GM18858 (cell line): ENCODE measurements at regions not wholly inside any gene's neighbourhood (a gene's known extent, or its start where the extent isn't known, plus 50 kb on each side); places are given as distances from the start of the nearest gene placed in this dataset.

Experiments
- ATAC-seq: cut with Tn5 transposase; IDR thresholded peaks from one replicate; pipeline ENCODE4 v1.9.1; 2021; ENCODE audit not compliant: unreplicated experiment

DNA sequence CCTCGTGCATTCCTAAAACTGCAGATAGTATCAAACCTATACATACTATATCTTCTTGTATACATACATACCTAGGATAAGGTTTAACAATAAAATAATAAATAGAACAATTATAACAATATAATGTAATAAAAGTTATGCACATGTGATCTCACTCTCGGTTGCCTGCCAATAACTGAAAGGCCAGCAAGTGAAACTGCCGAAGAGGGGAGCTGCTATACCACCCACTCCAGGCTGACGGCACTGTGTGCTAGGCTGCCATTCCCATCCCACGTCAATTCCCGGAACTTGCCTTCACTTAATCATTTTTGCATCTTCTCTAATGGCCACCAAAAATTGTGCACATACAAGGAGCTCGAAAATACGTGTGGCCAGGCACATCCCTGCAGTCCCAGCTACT, 451.1 kb upstream of the FAT1 start:
- ATAC-seq = no peak

DNA sequence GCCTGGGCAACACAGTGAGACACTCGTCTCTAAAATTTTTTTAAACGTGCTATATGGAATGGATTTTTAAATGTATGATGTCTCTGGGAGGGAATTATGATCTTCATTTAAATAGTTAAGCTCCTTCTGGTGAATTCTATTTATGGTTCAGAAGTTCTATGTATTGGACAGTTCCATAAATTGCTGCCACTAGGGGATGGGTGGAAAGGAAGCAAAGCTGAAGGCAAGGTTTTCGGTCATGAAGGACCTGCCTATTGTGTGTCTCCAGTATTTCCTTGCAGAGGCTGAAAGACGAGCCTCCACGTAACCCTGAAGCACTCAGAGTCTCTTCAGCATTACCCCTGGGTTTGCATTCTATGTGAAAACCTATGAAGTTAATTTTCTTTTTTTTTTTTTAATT, 451.5 kb upstream of the FAT1 start:
- no peak for ATAC-seq

DNA sequence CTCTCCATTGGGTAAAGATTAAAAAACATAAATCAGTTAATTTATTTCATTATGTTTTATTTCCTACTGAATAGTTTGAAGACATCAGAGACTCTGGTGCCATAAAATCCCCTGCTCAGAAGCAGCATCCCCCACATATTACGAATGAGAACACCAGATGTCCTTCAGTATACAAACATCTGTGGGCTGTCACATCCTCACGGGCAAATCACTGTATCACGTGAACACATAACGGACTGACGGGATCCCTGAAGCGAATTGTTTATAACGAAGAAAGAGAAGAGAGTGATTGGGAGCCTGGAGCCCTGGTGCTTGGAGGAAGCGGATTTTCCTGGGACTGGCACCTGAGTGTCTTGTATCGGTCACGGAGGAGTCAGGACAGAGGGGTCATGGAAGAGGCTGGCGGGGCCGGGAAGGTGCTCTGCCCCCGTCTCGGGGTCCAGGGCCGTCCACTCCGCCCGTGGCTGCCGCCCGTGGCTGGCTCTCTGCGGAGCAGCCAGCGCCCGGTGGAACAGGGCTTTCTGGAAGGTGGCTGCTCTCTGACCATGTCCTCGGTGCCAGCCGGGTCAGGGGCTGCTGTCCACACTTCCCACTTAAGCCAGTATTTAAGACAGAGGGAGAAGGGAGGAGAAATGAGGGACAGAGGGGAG, 452.7 kb upstream of the FAT1 start:
- no peak for ATAC-seq

GRCh38 chr4:187178084-187178483, 454.4 kb upstream of the FAT1 start:
- no peak for ATAC-seq

DNA sequence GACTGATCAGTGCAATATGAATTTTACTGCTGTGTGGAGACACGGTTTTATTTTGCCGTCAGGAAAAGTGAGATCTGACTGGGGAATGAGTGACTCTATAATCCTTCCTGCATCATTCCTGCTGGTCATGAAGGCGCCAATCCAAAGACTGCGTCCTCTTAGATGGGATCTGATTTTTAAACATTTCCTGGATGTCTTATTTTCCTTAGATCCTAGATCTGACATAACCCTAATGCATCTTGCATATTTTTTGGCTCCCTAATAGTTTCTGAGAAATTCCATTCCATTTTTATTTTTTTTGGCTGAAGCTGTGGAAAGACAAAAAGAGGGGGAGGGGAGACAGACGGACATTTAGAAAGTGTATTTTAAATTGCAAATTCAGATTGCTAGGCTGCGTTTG, 454.9 kb upstream of the FAT1 start:
- ATAC-seq = no peak

DNA sequence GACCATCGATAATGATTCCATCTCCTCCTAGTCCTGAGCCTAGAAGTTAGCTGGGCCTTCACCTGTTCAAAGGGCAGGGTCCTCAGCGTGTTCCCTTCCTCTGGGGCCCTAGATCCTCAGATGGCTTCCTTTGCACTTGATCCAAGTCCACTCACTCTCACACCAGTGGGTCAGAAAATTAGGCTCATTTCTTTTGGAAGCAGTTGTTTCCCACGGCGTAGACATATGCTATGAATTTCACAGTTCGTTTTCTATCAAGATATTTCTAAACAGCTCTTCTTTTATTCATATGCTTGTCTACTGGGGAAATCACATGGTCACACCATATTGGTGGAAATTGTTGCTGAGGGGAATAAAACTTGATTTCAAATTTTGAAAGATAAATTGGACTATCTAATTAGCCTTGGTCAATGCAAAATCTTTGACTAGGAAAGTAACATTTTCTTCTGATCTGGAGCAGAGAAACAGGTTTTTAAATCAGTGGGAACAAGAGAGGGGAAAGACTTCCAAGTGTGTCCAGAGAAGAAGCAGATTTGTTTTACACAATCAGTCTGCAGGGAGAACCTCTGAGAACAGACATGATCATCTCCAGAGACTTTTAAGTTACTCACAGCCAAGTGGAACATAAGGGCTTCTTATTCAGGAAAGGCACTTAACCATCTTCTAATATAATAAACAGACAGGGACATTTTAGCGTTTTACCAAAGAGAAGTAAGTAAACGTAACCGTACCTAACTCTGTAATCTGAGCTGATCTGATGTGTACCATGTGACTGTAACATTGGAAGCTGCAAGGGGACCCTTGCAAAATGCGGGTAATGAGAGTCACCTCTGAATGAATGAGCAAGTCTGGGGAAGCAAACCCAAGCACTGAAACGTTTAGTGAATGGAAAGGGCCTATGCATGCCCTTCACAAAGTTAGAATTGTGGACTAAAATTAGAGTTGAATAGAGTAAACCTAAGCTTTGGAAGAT, 455.7 kb upstream of the FAT1 start:
- no peak for ATAC-seq

DNA sequence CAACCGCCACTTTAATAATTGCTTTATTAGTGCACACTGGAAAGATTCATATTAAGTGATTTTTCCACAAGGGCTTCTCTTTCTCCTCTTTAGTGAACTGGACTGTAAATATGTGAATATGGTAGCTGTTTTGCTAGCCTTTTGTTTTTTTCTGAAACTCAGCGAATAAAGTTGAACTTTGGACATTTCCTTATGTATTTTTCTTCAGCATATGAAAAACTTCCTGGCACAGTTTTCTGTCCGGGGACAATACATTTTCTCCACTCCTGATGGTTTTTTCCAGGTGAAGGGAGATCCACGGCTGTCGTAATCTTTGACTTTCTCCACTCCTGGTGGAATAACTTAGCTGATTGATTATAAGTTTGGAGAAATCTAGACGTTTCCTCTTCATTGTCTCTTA, 457.4 kb upstream of the FAT1 start:
- no peak for ATAC-seq

GRCh38 chr4:187183346-187183745, 459.7 kb upstream of the FAT1 start:
- no peak for ATAC-seq

DNA sequence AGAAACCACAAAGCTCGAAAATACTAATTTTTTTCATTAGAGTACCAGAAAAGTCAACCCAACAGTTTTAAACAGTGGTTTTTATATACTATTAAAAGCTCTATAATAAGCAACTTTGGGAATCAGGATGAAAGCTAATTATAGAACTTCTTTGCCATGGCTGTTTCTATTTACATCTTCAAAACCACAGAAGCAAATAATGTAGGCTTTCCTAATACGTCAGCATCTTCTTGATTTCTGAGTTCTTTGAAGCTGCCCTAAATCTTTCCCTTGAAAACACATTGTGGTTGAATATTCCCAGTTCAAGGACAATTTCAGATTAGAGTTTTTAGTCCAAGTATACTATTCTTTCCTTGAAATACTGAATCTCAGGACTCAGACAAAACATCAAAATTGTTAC, 460.2 kb upstream of the FAT1 start:
- no peak for ATAC-seq

GRCh38 chr4:187184508-187184907, 460.9 kb upstream of the FAT1 start:
- ATAC-seq = no peak

DNA sequence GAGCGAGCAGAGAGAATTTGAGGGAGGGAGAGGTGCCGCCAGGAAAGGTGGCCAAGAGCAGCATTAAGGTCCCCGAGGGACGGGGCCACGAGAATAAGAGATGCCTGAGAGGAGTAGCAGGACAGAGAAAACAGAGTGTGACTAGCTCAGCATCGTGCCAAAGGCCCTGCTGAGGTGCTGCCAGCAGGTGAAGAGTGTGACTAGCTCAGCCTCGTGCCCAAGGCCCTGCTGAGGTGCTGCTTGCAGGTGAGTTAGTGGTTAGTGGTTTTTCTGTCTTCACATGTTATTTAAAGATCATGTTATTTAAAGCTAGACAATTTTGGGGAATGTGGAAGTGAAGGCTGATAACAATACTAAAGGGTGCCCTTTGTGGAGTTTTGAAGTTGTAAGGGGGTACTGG, 464.5 kb upstream of the FAT1 start:
- no peak for ATAC-seq

- ATAC-seq = no peak
Observed at GRCh38 chr4:187188741-187189140, 465.1 kb upstream of the FAT1 start.

GRCh38 chr4:187190390-187190789, 466.7 kb upstream of the FAT1 start:
- no peak for ATAC-seq

DNA sequence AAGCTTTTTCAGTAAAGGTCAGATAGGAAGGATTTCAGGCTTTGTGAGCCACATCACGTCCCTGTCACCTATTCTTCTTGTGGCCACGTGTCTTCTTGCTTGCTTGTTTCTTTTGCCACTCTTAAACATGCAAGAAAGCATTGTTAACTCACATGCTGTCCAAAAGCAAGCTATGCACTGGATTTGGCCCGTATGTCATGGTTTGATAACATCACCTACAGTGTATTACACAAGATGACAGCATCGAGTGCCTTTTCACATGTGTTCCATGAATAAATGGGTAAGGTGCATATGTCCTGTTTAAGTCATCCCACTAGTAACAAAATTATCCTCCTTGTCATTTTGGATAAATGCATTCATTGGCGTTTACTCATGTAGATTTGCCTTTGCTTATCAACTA, 468.0 kb upstream of the FAT1 start:
- ATAC-seq = no peak

DNA sequence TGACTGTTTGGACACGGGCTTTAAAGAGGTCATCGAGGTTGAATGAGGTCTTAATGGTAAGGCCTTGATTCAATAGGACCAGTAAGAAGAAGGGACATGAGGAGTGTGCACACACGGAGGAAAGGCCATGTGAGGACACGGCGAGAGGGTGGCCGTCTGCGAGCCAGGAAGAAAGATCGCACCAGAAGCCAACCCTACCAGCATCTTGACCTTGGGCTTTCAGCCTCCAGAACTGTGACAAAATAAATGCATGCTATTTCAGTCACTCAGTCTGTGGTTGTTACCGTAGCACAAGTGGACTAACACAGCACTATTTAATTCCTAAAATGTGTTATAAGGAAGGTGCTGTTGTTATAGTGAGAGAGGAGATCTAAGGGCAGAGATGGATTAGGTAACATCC, 468.6 kb upstream of the FAT1 start:
- ATAC-seq = no peak

DNA sequence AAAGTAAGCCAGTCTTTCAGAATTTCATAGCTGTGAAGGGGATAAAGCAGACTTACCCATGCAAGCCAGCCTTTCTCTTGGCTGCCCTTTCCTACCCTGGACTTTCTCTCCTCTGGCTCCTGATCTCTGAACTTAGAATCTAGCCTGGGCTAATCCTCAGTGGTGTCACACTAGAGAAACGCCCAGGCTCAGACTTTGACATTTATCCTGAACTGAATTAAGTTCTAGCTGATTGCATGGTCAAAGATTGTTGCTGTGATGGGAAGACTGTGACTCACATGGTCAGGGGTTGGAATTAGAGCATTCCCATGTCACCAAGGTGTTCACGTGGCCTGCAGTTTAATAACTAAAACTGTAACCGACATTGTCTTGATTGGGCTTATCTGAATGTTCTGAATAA, 469.5 kb upstream of the FAT1 start:
- ATAC-seq = no peak

GRCh38 chr4:187204389-187204918, 480.8 kb upstream of the FAT1 start:
- no peak for ATAC-seq

DNA sequence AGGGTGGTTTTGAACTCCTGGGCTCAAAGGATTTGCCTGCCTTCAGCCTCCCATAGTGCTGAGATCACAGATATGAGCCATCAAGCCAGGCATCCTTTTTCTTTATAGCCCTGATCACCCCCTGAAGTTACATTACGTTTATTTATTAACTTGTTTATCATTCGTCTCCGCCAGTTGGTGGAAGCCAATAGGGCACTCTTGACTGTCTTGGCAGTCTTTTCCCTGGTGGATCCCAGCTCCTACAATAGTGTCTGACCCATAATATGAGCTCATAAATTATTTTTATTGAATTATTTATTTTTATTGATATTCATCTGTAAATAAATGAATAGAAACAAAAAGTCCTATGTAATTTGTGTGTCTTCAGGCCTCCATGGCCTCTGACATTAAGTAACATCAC, 484.3 kb upstream of the FAT1 start:
- ATAC-seq = no peak

DNA sequence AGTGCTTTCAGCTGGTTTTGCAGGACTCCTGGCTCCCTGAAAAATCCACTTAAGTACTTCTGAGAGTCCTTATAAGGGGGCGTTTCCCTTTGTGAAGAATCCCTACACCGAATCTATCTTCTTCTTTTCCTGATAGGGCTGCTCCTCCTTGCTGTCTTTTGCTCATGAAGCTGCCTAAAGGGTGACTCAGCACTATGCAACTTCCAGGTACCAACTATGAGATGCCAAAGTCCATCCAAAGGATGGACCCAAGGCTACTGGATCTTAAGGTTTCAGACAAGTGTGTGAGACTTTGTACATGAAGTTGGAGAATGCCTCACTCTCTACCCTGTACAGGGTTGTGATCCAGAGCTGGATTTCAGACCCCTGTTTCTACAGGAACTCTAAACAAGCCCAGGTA, 485.0 kb upstream of the FAT1 start:
- ATAC-seq = no peak

GRCh38 chr4:187209921-187210613, 486.4 kb upstream of the FAT1 start:
- no peak for ATAC-seq

DNA sequence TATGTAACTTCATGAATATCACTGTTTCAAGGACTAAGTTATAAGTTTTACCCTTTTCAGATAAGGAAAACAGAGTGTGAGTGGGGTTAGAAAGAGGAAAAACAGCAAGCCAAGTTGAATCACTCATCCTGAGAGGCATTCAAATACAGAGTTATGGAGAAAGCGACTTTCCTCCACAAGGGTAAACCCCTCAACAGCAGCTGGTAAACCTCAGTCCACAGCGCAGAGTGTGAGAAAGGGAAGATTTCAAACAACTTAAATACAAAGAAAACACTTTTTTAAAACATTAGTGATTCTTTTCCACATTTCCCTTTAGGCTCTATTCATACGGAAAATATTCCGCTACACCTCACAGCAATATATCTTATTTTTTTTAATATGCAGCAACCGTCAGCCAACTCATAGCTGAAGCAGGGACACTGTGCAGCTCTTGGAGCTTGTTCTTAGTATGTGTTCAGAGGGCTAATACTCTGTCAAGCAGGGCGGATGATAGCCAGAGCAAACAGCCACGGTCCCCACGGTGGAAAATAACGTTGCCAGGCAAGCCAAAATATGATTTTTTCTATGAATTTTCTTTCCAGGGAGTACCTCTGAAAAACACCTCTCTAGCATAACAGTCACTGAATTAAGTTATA, 488.9 kb upstream of the FAT1 start:
- no peak for ATAC-seq
